DND-41 (cell line): ENCODE measurements at regions not wholly inside any gene's neighbourhood (a gene's known extent, or its start where the extent isn't known, plus 50 kb on each side); places are given as distances from the start of the nearest gene placed in this dataset.

ENCODE experiments used
- ATAC-seq: fragments of 200-7000 bp; cut with Tn5 transposase; 3 replicates; pipeline ENCODE4 v1.9.1; 2021; ENCODE audit warnings: low read depth; ENCODE audit not compliant: insufficient read depth
- DNase-seq: peaks from one replicate; pipeline ENCODE4 v3.0.0-alpha.2; 2020
- H2AFZ ChIP-seq: 2 replicates; pipeline ENCODE4 v1.6.0; 2012; ENCODE audit warnings: low read depth, low read length
- H3K27ac ChIP-seq: 2 replicates; pipeline ENCODE4 v1.5.1; 2012; ENCODE audit warnings: low read length, inconsistent platforms
- H3K27me3 ChIP-seq: fragments of 200-600 bp; sonication (generic); 2 replicates; pipeline ENCODE4 v1.6.0; 2012; ENCODE audit warnings: low read length, mild to moderate bottlenecking, inconsistent platforms; ENCODE audit not compliant: insufficient read depth, poor library complexity
- H3K36me3 ChIP-seq: 2 replicates; pipeline ENCODE4 v1.5.1; 2012; ENCODE audit warnings: low read length, inconsistent platforms; ENCODE audit not compliant: insufficient read depth
- H3K4me1 ChIP-seq: 2 replicates; pipeline ENCODE4 v1.5.1; 2012; ENCODE audit warnings: mild to moderate bottlenecking, low read length; ENCODE audit not compliant: insufficient read depth
- H3K4me2 ChIP-seq: 2 replicates; pipeline ENCODE4 v1.6.0; 2012; ENCODE audit warnings: mild to moderate bottlenecking, moderate library complexity, low read length, inconsistent platforms; ENCODE audit not compliant: insufficient read depth
- H3K4me3 ChIP-seq, 2 experiments: fragments of 200-600 bp in 1 of 2; shearing (Covaris generic) in 1 of 2; 2 replicates each; pipeline ENCODE4 v1.5.1; 2012 to 2016; ENCODE audit warnings: inconsistent platforms in 2 of 2, low read length in 2 of 2, mild to moderate bottlenecking in 2 of 2, low read depth in 1 of 2, moderate library complexity in 1 of 2
- H3K79me2 ChIP-seq: 2 replicates; pipeline ENCODE4 v1.6.0; 2012; ENCODE audit warnings: low read length, inconsistent platforms; ENCODE audit not compliant: insufficient read depth
- H3K9ac ChIP-seq: 2 replicates; pipeline ENCODE4 v1.6.0; 2012; ENCODE audit warnings: low read depth, mild to moderate bottlenecking, inconsistent platforms, low read length, moderate library complexity
- H3K9me3 ChIP-seq: 2 replicates; pipeline ENCODE4 v1.5.1; 2012; ENCODE audit warnings: low read length, moderate library complexity, mild to moderate bottlenecking, inconsistent platforms; ENCODE audit not compliant: insufficient read depth, severe bottlenecking
- H4K20me1 ChIP-seq: 2 replicates; pipeline ENCODE4 v1.6.0; 2012; ENCODE audit warnings: low read length; ENCODE audit not compliant: insufficient read depth
- EZH2 ChIP-seq: IDR thresholded peaks from 3 replicates; pipeline ENCODE4 v1.6.1; 2012; ENCODE audit warnings: borderline replicate concordance, low read depth, mild to moderate bottlenecking, moderate library complexity, low read length, inconsistent platforms; ENCODE audit not compliant: severe bottlenecking
- TF ChIP-seq, protein P1 (sequence below): IDR thresholded peaks from 2 replicates; pipeline ENCODE4 v1.5.1; 2012; ENCODE audit warnings: borderline replicate concordance, low read length, moderate library complexity, mild to moderate bottlenecking; ENCODE audit not compliant: poor library complexity, severe bottlenecking; ENCODE audit errors: extremely low read depth

DNA sequence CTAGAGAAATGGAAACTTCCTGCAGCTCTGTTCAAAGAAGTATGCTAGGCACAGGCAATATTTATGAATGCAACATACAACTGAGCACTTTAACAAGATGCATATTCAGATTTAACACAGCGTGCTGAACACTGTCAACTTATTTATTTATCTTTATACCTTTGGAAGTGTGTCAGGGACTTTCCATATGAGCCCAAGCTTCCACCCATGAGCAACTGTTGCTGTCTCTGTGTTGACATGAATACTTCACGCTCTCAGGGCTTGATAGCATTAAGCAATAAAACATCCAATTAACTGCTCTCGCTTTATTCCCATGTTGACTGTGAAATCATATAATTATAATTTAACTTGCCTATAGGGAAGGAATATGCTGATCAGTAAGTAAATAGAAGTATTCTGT is 116.6 kb upstream of the ROBO1 start:
- Histone ChIP-seq H2AFZ (no peak overlapping the region), H4K20me1 (no peaks in the 10 kb centered on the region), H3K9me3 (no peaks in the 10 kb centered on the region), H3K79me2 (no peaks in the 10 kb centered on the region), H3K4me1 (no peaks in the 10 kb centered on the region), H3K4me3 (no peak overlapping the region), H3K27me3 (no peaks in the 10 kb centered on the region), H3K36me3 (no peaks in the 10 kb centered on the region), H3K4me2 (no peak overlapping the region), H3K27ac (no peak overlapping the region), H3K9ac (no peak overlapping the region)
- no peak for DNase-seq
- no peak for ATAC-seq
- no peak for TF ChIP-seq EZH2
- TF ChIP-seq, protein P1, sequence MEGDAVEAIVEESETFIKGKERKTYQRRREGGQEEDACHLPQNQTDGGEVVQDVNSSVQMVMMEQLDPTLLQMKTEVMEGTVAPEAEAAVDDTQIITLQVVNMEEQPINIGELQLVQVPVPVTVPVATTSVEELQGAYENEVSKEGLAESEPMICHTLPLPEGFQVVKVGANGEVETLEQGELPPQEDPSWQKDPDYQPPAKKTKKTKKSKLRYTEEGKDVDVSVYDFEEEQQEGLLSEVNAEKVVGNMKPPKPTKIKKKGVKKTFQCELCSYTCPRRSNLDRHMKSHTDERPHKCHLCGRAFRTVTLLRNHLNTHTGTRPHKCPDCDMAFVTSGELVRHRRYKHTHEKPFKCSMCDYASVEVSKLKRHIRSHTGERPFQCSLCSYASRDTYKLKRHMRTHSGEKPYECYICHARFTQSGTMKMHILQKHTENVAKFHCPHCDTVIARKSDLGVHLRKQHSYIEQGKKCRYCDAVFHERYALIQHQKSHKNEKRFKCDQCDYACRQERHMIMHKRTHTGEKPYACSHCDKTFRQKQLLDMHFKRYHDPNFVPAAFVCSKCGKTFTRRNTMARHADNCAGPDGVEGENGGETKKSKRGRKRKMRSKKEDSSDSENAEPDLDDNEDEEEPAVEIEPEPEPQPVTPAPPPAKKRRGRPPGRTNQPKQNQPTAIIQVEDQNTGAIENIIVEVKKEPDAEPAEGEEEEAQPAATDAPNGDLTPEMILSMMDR = no peak

- TF ChIP-seq, protein P1 = no peak
- no peak for TF ChIP-seq EZH2
- peaks cover 8% of the 10 kb centered on the region for H3K9me3 ChIP-seq
- H3K4me1 ChIP-seq = no peaks in the 10 kb centered on the region
- no peak overlapping the region for H3K4me2 ChIP-seq
- H4K20me1 ChIP-seq = no peaks in the 10 kb centered on the region
- H3K79me2 ChIP-seq = no peaks in the 10 kb centered on the region
- no peak overlapping the region for H3K9ac ChIP-seq
- H3K27me3 ChIP-seq = no peaks in the 10 kb centered on the region
- no peaks in the 10 kb centered on the region for H3K36me3 ChIP-seq
- no peak for ATAC-seq
- DNase-seq = no peak
- H3K27ac ChIP-seq = no peak overlapping the region
- H2AFZ ChIP-seq = no peak overlapping the region
- H3K4me3 ChIP-seq = no peak overlapping the region
Observed at GRCh38 chr3:79881431-79881830, 113.6 kb upstream of the ROBO1 start.

- Histone ChIP-seq H3K27me3 (no peaks in the 10 kb centered on the region), H3K36me3 (no peaks in the 10 kb centered on the region), H4K20me1 (no peaks in the 10 kb centered on the region), H2AFZ (no peak overlapping the region), H3K9ac (no peak overlapping the region), H3K4me3 (no peak overlapping the region), H3K79me2 (no peaks in the 10 kb centered on the region), H3K4me1 (no peaks in the 10 kb centered on the region), H3K4me2 (no peak overlapping the region), H3K27ac (no peak overlapping the region), H3K9me3 (peaks cover 8% of the 10 kb centered on the region)
- TF ChIP-seq, protein P1 = no peak
- TF ChIP-seq EZH2 = no peak
- no peak for ATAC-seq
- DNase-seq = no peak
Observed at GRCh38 chr3:79878708-79879107, 110.9 kb upstream of the ROBO1 start.

DNA sequence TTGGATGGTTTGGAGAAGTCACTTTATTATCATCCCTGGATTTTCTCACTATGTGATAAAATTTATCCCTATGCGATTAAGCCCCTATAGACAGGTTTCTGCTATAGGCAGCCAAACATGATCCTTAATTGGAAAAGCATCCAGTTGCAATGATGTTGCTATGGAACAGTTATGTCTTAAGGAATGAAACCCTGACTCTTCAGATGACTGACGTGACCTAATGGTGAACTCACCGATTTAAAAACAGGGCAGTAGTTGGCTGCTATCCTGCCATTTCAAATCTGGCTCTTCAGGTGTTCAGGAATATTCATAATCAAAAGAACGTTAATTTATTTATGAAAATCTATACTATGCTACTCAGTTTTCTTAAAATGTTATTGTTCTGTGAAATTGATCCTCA is 106.8 kb upstream of the ROBO1 start:
- H3K4me1 ChIP-seq = no peaks in the 10 kb centered on the region
- ATAC-seq = no peak
- H3K27ac ChIP-seq = no peak overlapping the region
- no peak overlapping the region for H3K4me3 ChIP-seq
- DNase-seq = no peak
- no peaks in the 10 kb centered on the region for H3K36me3 ChIP-seq
- H3K27me3 ChIP-seq = no peaks in the 10 kb centered on the region
- H4K20me1 ChIP-seq = no peaks in the 10 kb centered on the region
- H3K4me2 ChIP-seq = no peak overlapping the region
- H3K9ac ChIP-seq = no peak overlapping the region
- H2AFZ ChIP-seq = no peak overlapping the region
- H3K79me2 ChIP-seq = no peaks in the 10 kb centered on the region
- no peak for TF ChIP-seq EZH2
- TF ChIP-seq, protein P1 = no peak
- H3K9me3 ChIP-seq = peaks cover 8% of the 10 kb centered on the region
